GM10266 (cell line): ENCODE measurements at regions not wholly inside any gene's neighbourhood (a gene's known extent, or its start where the extent isn't known, plus 50 kb on each side); places are given as distances from the start of the nearest gene placed in this dataset.

Experiments
- DNase-seq: peaks from one replicate; pipeline ENCODE4 v3.0.0; 2012; ENCODE audit errors: extremely low spot score
- CTCF ChIP-seq: IDR thresholded peaks from 2 replicates; pipeline ENCODE4 v1.5.1; 2012; ENCODE audit warnings: mild to moderate bottlenecking, low read depth; ENCODE audit not compliant: control insufficient read depth, insufficient read depth; ENCODE audit errors: missing control alignments

GRCh38 chr12:61993734-61994345, 266.4 kb upstream of the USP15 start:
- DNase-seq, result no peak
- TF ChIP-seq CTCF, result peak; percentile 45

GRCh38 chr12:61996717-61997116, 263.5 kb upstream of the USP15 start:
- no peak for TF ChIP-seq CTCF
- no peak for DNase-seq

GRCh38 chr12:61998791-61999190, 261.4 kb upstream of the USP15 start:
- TF ChIP-seq CTCF, result no peak
- DNase-seq, result no peak

GRCh38 chr12:61999311-61999710, 260.9 kb upstream of the USP15 start:
- DNase-seq, result no peak
- TF ChIP-seq CTCF, result no peak

- TF ChIP-seq CTCF, result no peak
- DNase-seq, result no peak
Observed at GRCh38 chr12:62001424-62001823, 258.8 kb upstream of the USP15 start.

GRCh38 chr12:62003226-62003625, 257.0 kb upstream of the USP15 start:
- TF ChIP-seq CTCF, result no peak
- no peak for DNase-seq

- no peak for DNase-seq
- no peak for TF ChIP-seq CTCF
Observed at GRCh38 chr12:62003701-62004100, 256.5 kb upstream of the USP15 start.
